HL-60 (cell line): ENCODE measurements at regions not wholly inside any gene's neighbourhood (a gene's known extent, or its start where the extent isn't known, plus 50 kb on each side); places are given as distances from the start of the nearest gene placed in this dataset.

Experiments
- DNase-seq, 2 experiments: peaks; one replicate each; pipeline ENCODE4 v3.0.0-alpha.2; 2010 to 2020; ENCODE audit warnings: low read depth in 1 of 2, low spot score in 1 of 2
- H3K27ac ChIP-seq: fragments of 250-450 bp; sonication (Bioruptor Pico); replicated peaks from 2 replicates; pipeline ENCODE4 v1.5.1; 2020; ENCODE audit warnings: mild to moderate bottlenecking, moderate library complexity
- H3K27me3 ChIP-seq: fragments of 250-450 bp; sonication (Bioruptor Pico); 2 replicates; pipeline ENCODE4 v1.5.1; 2021; ENCODE audit warnings: mild to moderate bottlenecking, moderate library complexity; ENCODE audit not compliant: insufficient read depth, poor library complexity, severe bottlenecking
- H3K4me3 ChIP-seq: replicated peaks from 2 replicates; pipeline ENCODE4 v1.5.1; 2011; ENCODE audit warnings: mild to moderate bottlenecking, control low read depth, low read length; ENCODE audit not compliant: insufficient read depth
- GABPA ChIP-seq: IDR thresholded peaks from 2 replicates; pipeline ENCODE4 v1.6.1; 2012; ENCODE audit warnings: low read depth
- POLR2AphosphoS5 ChIP-seq: IDR thresholded peaks from 2 replicates; pipeline ENCODE4 v1.6.1; 2012; ENCODE audit warnings: low read depth
- SPI1 ChIP-seq: IDR thresholded peaks from 2 replicates; pipeline ENCODE4 v1.6.1; 2012; ENCODE audit warnings: low read depth, mild to moderate bottlenecking, borderline replicate concordance
- TF ChIP-seq, protein P1 (sequence below): IDR thresholded peaks from 2 replicates; pipeline ENCODE4 v1.6.1; 2012; ENCODE audit warnings: low read depth; ENCODE audit not compliant: insufficient replicate concordance
- TF ChIP-seq, protein P2 (sequence below): IDR thresholded peaks from one replicate; pipeline ENCODE4 v1.5.1; 2011; ENCODE audit warnings: low read length, control low read depth, inconsistent platforms; ENCODE audit not compliant: insufficient read depth

DNA sequence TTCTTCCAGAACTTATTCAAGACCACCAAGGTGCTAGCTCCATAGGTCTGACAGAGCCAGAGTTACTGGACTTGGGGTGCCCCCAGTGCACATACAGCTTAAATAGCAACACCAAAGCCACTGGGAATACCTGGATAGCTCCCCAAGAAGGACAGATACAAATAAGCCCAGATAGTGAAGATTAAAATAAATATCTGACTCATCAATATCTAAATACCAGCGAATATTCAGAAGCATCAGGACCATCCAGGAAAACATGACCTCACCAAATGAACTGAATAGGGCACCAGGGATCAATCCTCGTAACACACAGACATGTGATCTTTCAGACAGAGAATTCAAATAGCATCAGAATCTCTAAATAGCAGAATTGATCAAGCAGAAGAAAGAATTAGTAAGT, 931.6 kb downstream of the OTOL1 start:
- Histone ChIP-seq H3K4me3 (no peak overlapping the region), H3K27ac (no peak overlapping the region), H3K27me3 (no peaks in the 10 kb centered on the region)
- TF ChIP-seq, protein P1, sequence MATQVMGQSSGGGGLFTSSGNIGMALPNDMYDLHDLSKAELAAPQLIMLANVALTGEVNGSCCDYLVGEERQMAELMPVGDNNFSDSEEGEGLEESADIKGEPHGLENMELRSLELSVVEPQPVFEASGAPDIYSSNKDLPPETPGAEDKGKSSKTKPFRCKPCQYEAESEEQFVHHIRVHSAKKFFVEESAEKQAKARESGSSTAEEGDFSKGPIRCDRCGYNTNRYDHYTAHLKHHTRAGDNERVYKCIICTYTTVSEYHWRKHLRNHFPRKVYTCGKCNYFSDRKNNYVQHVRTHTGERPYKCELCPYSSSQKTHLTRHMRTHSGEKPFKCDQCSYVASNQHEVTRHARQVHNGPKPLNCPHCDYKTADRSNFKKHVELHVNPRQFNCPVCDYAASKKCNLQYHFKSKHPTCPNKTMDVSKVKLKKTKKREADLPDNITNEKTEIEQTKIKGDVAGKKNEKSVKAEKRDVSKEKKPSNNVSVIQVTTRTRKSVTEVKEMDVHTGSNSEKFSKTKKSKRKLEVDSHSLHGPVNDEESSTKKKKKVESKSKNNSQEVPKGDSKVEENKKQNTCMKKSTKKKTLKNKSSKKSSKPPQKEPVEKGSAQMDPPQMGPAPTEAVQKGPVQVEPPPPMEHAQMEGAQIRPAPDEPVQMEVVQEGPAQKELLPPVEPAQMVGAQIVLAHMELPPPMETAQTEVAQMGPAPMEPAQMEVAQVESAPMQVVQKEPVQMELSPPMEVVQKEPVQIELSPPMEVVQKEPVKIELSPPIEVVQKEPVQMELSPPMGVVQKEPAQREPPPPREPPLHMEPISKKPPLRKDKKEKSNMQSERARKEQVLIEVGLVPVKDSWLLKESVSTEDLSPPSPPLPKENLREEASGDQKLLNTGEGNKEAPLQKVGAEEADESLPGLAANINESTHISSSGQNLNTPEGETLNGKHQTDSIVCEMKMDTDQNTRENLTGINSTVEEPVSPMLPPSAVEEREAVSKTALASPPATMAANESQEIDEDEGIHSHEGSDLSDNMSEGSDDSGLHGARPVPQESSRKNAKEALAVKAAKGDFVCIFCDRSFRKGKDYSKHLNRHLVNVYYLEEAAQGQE: no peak
- no peak for TF ChIP-seq GABPA
- no peak for TF ChIP-seq POLR2AphosphoS5
- no peak for TF ChIP-seq SPI1
- TF ChIP-seq, protein P2, sequence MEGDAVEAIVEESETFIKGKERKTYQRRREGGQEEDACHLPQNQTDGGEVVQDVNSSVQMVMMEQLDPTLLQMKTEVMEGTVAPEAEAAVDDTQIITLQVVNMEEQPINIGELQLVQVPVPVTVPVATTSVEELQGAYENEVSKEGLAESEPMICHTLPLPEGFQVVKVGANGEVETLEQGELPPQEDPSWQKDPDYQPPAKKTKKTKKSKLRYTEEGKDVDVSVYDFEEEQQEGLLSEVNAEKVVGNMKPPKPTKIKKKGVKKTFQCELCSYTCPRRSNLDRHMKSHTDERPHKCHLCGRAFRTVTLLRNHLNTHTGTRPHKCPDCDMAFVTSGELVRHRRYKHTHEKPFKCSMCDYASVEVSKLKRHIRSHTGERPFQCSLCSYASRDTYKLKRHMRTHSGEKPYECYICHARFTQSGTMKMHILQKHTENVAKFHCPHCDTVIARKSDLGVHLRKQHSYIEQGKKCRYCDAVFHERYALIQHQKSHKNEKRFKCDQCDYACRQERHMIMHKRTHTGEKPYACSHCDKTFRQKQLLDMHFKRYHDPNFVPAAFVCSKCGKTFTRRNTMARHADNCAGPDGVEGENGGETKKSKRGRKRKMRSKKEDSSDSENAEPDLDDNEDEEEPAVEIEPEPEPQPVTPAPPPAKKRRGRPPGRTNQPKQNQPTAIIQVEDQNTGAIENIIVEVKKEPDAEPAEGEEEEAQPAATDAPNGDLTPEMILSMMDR: no peak
- no peak for DNase-seq

DNA sequence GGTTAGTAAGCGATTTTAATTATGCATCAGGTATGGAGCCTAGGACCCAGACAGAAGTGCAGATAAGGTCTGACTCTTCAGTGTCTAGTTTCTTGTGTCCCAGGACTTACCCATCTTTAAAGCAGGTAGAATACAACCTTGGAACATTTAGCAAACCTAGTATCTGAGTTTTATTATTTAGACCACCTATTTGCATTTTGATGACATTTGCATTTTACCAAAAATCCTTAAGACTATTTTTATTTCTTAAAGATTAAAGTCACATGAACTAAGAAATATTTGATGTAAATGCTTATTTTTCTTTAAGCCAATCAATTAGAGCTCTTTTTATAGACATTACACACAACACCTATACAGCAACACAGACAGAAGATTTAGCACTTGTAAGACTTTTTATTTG, 939.1 kb downstream of the OTOL1 start:
- H3K4me3 ChIP-seq: no peak overlapping the region
- no peaks in the 10 kb centered on the region for H3K27me3 ChIP-seq
- DNase-seq: no peak
- TF ChIP-seq, protein P1: no peak
- TF ChIP-seq SPI1 (no peak), POLR2AphosphoS5 (no peak)
- TF ChIP-seq, protein P2: no peak
- no peak overlapping the region for H3K27ac ChIP-seq

DNA sequence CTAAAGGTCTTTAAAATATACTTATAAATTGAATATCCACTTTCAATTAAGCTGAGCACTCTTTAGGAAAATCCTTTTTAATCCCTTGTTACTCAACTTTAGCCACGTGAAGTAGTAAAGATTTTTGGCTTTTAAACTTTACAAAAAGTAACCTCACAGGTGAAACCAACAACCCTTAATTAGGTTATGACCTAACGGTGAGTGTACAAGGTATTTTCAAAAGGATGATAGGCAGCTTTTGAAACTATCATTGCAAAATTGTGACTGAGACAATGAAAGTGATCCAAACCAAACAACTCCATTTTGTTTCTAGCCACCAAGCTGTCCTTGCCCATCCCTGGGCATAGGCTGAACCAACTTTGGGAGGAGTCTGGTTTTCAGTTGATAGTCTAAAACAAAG, 940.2 kb downstream of the OTOL1 start:
- TF ChIP-seq GABPA: no peak
- TF ChIP-seq, protein P1: no peak
- Histone ChIP-seq H3K27me3 (no peaks in the 10 kb centered on the region), H3K27ac (no peak overlapping the region), H3K4me3 (no peak overlapping the region)
- DNase-seq: no peak

DNA sequence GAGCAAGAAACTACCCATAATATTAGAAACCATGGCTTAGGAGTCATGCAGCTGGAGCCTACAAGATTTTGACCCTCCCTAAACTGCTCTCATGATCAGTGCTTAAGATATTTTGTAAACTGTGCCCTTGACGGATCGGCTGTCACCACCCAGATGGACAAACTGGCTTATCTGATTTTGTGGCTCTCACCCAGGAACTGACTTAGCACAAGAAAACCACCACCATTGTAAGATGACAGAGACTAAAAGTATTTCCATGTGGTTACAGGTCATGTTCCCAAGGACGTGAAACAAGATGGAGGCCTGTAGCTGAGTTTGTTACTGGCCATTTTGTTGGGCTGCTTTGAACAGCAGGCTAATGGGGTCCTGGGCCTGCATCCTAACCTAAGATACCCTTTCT, 940.9 kb downstream of the OTOL1 start:
- Histone ChIP-seq H3K27ac (no peak overlapping the region), H3K4me3 (no peak overlapping the region), H3K27me3 (no peaks in the 10 kb centered on the region)
- no peak for DNase-seq
- TF ChIP-seq, protein P1: no peak
- TF ChIP-seq, protein P2: no peak
- TF ChIP-seq GABPA (no peak), POLR2AphosphoS5 (no peak), SPI1 (no peak)
